Thyroid gland (tissue), 4 donors: ENCODE measurements at regions not wholly inside any gene's neighbourhood (a gene's known extent, or its start where the extent isn't known, plus 50 kb on each side); places are given as distances from the start of the nearest gene placed in this dataset.

Experiments
- DNase-seq, 2 donors: peaks; one replicate each; pipeline ENCODE4 v3.0.0-alpha.2; 2019
- H3K27ac ChIP-seq, 3 donors: fragments of 200-600 bp; sonication (generic); 1 replicate in 2 of 3; 2 replicates in 1 of 3; pipeline ENCODE4 v1.5.1; 2016 to 2019; ENCODE audit warnings: mild to moderate bottlenecking in 1 of 3, moderate library complexity in 1 of 3
- H3K27me3 ChIP-seq: fragments of 200-600 bp; sonication (generic); one replicate; pipeline ENCODE4 v1.5.1; 2019
- H3K36me3 ChIP-seq, 2 donors: fragments of 200-600 bp; sonication (generic); one replicate each; pipeline ENCODE4 v1.5.1; 2016 to 2019
- H3K4me1 ChIP-seq, 2 donors: fragments of 200-600 bp; sonication (generic); one replicate each; pipeline ENCODE4 v1.5.1; 2017 to 2019
- H3K4me3 ChIP-seq, 3 donors: fragments of 200-600 bp; sonication (generic); replicated peaks in 1 of 3; 1 replicate in 2 of 3; 2 replicates in 1 of 3; pipeline ENCODE4 v1.5.1; 2016; ENCODE audit warnings: mild to moderate bottlenecking in 1 of 3
- H3K9me3 ChIP-seq: fragments of 200-600 bp; sonication (generic); one replicate; pipeline ENCODE4 v1.5.1; 2017
- CTCF ChIP-seq, 6 experiments: fragments of 200-600 bp in 3 of 6; fragments of 450-650 bp in 3 of 6; sonication (generic) in 3 of 6; IDR thresholded peaks; one replicate each; pipeline ENCODE4 v1.5.1; 2016 to 2019; ENCODE audit warnings: antibody characterized with exemption in 6 of 6, mild to moderate bottlenecking in 2 of 6, inconsistent platforms in 1 of 6, moderate library complexity in 1 of 6
- POLR2A ChIP-seq, 2 donors: fragments of 450-650 bp; IDR thresholded peaks; one replicate each; pipeline ENCODE4 v1.6.1; 2017; ENCODE audit warnings: antibody characterized with exemption in 2 of 2, mild to moderate bottlenecking in 2 of 2, moderate library complexity in 1 of 2
- WGBS, 2 donors: methylation state at CpG; one replicate each; pipeline ENCODE4 v1.1.5; 2017; 5-methylcytosine and 5-hydroxymethylcytosine counted together
- intact Hi-C: fragments of 100-400 bp; cut with DNase I; formaldehyde crosslinking; loops from one replicate; pipeline ENCODE4 v1.15.1; 2023

- Histone ChIP-seq H3K4me3 (no peak overlapping the region), H3K36me3 (no peaks in the 10 kb centered on the region), H3K9me3 (no peaks in the 10 kb centered on the region), H3K27me3 (no peaks in the 10 kb centered on the region), H3K4me1 (peaks cover 10 to 14% of the 10 kb centered on the region in 2 donors), H3K27ac (no peak overlapping the region)
- intact Hi-C loops, result no loop called here
- TF ChIP-seq CTCF (IDR thresholded peaks at IDR 0.05) (no peak), POLR2A (IDR thresholded peaks at IDR 0.05) (no peak)
- DNase-seq, result no peak
These were observed 197.5 kb downstream of the OTOR start for GRCh38 chr20:16945619-16946018.

- no peak for TF ChIP-seq CTCF (IDR thresholded peaks at IDR 0.05)
- no peak for TF ChIP-seq POLR2A (IDR thresholded peaks at IDR 0.05)
- DNase-seq, result no peak
- H3K27ac ChIP-seq, result no peak overlapping the region
- H3K9me3 ChIP-seq, result no peaks in the 10 kb centered on the region
- H3K27me3 ChIP-seq, result no peaks in the 10 kb centered on the region
- 73 to 76% methylated on average over 2 of the region's 2 CpGs for WGBS, 2 donors
- peaks cover 10 to 14% of the 10 kb centered on the region in 2 donors for H3K4me1 ChIP-seq
- intact Hi-C loops, result no loop called here
- no peak overlapping the region for H3K4me3 ChIP-seq
- no peaks in the 10 kb centered on the region for H3K36me3 ChIP-seq
These were observed 197.9 kb downstream of the OTOR start for GRCh38 chr20:16946097-16946496.

GRCh38 chr20:16947479-16947878, 199.3 kb downstream of the OTOR start:
- Histone ChIP-seq H3K27ac (no peak overlapping the region), H3K4me1 (peaks cover 10 to 14% of the 10 kb centered on the region in 2 donors), H3K9me3 (no peaks in the 10 kb centered on the region), H3K36me3 (no peaks in the 10 kb centered on the region), H3K4me3 (no peak overlapping the region), H3K27me3 (no peaks in the 10 kb centered on the region)
- no peak for TF ChIP-seq CTCF (IDR thresholded peaks at IDR 0.05)
- no peak for TF ChIP-seq POLR2A (IDR thresholded peaks at IDR 0.05)
- 53 to 83% methylated on average over 2 of the region's 2 CpGs for WGBS, 2 donors
- no peak for DNase-seq
- intact Hi-C loops, result no loop called here

GRCh38 chr20:16951876-16952275, 203.7 kb downstream of the OTOR start:
- Histone ChIP-seq H3K27me3 (no peaks in the 10 kb centered on the region), H3K27ac (no peak overlapping the region), H3K4me3 (no peak overlapping the region), H3K9me3 (no peaks in the 10 kb centered on the region), H3K4me1 (peaks cover 4% of the 10 kb centered on the region in 2 donors), H3K36me3 (no peaks in the 10 kb centered on the region)
- WGBS, 2 donors, result 77 to 86% methylated on average over 2 of the region's 2 CpGs
- no peak for DNase-seq
- TF ChIP-seq CTCF (IDR thresholded peaks at IDR 0.05) (no peak), POLR2A (IDR thresholded peaks at IDR 0.05) (no peak)
- intact Hi-C loops, result no loop called here

- H3K4me1 ChIP-seq, result peaks cover 4% of the 10 kb centered on the region in 2 donors
- no peaks in the 10 kb centered on the region for H3K36me3 ChIP-seq
- 78 to 89% methylated on average over 1 of the region's 1 CpG for WGBS, 2 donors
- no peak for DNase-seq
- TF ChIP-seq POLR2A (IDR thresholded peaks at IDR 0.05), result no peak
- no peak for TF ChIP-seq CTCF (IDR thresholded peaks at IDR 0.05)
- intact Hi-C loops, result no loop called here
- no peak overlapping the region for H3K4me3 ChIP-seq
- no peak overlapping the region for H3K27ac ChIP-seq
- H3K27me3 ChIP-seq, result no peaks in the 10 kb centered on the region
- no peaks in the 10 kb centered on the region for H3K9me3 ChIP-seq
These were observed 204.8 kb downstream of the OTOR start for GRCh38 chr20:16952965-16953364.
